PC-9 (cell line): ENCODE measurements at regions not wholly inside any gene's neighbourhood (a gene's known extent, or its start where the extent isn't known, plus 50 kb on each side); places are given as distances from the start of the nearest gene placed in this dataset.

Experiments
- EZH2 ChIP-seq: fragments of 200-600 bp; sonication (generic); IDR thresholded peaks from 2 replicates; pipeline ENCODE4 v1.8.0; 2017; ENCODE audit warnings: antibody characterized with exemption, low read depth
- TF ChIP-seq, protein P1 (sequence below): fragments of 200-600 bp; sonication (generic); conservative IDR thresholded peaks from 2 replicates; pipeline ENCODE4 v1.6.1; 2017; ENCODE audit warnings: mixed run types, antibody characterized with exemption, mild to moderate bottlenecking, moderate library complexity

DNA sequence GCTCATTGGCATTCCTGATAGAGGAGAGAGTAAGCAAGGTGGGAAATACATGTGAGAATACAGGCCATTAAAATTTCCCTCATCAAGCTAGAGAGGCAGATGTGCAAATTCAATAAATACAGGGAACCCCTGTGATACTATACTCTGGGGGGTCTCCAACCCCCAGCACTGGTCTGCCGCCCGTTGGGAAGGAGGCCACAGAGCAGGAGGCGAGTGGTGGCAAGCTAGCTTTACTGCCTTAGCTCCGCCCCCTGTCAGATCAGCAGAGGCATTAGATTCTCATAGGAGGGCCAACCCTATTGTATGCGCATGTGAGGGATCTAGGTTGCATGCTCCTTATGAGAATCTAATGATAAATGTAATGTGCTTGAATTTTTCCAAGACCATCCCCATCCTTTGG, 97.1 kb upstream of the PLSCR5 start:
- TF ChIP-seq, protein P1, sequence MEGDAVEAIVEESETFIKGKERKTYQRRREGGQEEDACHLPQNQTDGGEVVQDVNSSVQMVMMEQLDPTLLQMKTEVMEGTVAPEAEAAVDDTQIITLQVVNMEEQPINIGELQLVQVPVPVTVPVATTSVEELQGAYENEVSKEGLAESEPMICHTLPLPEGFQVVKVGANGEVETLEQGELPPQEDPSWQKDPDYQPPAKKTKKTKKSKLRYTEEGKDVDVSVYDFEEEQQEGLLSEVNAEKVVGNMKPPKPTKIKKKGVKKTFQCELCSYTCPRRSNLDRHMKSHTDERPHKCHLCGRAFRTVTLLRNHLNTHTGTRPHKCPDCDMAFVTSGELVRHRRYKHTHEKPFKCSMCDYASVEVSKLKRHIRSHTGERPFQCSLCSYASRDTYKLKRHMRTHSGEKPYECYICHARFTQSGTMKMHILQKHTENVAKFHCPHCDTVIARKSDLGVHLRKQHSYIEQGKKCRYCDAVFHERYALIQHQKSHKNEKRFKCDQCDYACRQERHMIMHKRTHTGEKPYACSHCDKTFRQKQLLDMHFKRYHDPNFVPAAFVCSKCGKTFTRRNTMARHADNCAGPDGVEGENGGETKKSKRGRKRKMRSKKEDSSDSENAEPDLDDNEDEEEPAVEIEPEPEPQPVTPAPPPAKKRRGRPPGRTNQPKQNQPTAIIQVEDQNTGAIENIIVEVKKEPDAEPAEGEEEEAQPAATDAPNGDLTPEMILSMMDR, result no peak
- TF ChIP-seq EZH2, result no peak
